ENCODE measurements at regions not wholly inside any gene's neighbourhood (a gene's known extent, or its start where the extent isn't known, plus 50 kb on each side); places are given as distances from the start of the nearest gene placed in this dataset.

DNA sequence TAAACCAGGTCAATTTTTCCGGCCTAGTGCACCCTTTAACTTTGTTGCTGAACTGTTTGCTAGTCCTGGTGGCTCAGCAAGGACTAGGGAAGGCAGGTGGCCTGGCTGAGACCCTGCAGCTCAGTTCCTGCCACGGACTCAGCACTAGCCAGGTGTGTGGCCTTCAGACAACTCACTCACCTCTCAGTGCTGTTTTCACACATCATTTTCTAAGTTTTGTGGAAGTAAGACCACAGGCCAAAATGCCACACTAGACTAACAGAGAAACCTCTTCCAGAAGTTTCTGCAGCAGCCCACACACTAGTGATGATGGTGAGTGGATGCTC is 65.9 kb upstream of the SLC1A4 start:
- TF ChIP-seq EZH2 (optimal IDR thresholded peaks at IDR 0.05; ENCODE audit: low read depth, low read length) (no peak), EZH2phosphoT487 (IDR thresholded peaks at IDR 0.05; ENCODE audit: low read length) (no peak)
- TF ChIP-seq, protein P1, sequence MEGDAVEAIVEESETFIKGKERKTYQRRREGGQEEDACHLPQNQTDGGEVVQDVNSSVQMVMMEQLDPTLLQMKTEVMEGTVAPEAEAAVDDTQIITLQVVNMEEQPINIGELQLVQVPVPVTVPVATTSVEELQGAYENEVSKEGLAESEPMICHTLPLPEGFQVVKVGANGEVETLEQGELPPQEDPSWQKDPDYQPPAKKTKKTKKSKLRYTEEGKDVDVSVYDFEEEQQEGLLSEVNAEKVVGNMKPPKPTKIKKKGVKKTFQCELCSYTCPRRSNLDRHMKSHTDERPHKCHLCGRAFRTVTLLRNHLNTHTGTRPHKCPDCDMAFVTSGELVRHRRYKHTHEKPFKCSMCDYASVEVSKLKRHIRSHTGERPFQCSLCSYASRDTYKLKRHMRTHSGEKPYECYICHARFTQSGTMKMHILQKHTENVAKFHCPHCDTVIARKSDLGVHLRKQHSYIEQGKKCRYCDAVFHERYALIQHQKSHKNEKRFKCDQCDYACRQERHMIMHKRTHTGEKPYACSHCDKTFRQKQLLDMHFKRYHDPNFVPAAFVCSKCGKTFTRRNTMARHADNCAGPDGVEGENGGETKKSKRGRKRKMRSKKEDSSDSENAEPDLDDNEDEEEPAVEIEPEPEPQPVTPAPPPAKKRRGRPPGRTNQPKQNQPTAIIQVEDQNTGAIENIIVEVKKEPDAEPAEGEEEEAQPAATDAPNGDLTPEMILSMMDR (IDR thresholded peaks at IDR 0.05; ENCODE audit: low read length) = no peak

Measured in MM.1S (cell line).